ENCODE measurements at regions not wholly inside any gene's neighbourhood (a gene's known extent, or its start where the extent isn't known, plus 50 kb on each side); places are given as distances from the start of the nearest gene placed in this dataset.
"Not testable (repeated sequence)": the region's sequence is repeated elsewhere in the genome, so short reads cannot be mapped to it uniquely, and the experiment has no call there.

GRCh38 chr16:17555176-17555575 lies 84.4 kb upstream of the XYLT1 start:
- Mint-ChIP-seq H3K27me3 (peaks cover 28% of the 10 kb centered on the region), H3K27ac (no peak overlapping the region), H3K4me3 (no peak overlapping the region), H3K36me3 (ENCODE audit: low read depth) (no peaks in the 10 kb centered on the region), H3K9me3 (no peaks in the 10 kb centered on the region), H3K4me1 (peaks cover 12% of the 10 kb centered on the region)
- peak; percentile 38 for ATAC-seq (replicated peaks)

DNA sequence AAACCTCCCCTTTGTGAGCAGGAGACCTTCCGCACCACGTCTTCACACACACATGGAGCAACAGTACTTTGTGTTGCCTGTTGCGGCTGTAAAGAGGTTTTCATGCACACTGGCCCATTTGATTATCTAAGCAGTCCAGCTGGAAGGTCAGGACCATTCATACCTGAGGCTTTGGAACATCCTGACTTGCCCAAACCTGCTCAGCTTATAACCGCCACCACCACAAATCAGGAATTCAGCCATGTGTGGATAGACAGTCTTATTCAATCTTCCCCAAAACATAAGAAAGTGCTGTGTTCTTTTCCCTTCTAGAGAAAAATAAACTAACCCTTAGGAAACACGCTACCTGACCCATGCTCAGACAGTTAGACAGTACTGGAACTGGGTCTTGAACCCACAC lies 81.6 kb upstream of the XYLT1 start:
- Mint-ChIP-seq H3K4me3 (no peak overlapping the region), H3K27ac (no peak overlapping the region), H3K27me3 (peaks cover 17% of the 10 kb centered on the region), H3K36me3 (ENCODE audit: low read depth) (no peaks in the 10 kb centered on the region), H3K4me1 (peaks cover 8% of the 10 kb centered on the region), H3K9me3 (no peaks in the 10 kb centered on the region)
- ATAC-seq (replicated peaks), result no peak

DNA sequence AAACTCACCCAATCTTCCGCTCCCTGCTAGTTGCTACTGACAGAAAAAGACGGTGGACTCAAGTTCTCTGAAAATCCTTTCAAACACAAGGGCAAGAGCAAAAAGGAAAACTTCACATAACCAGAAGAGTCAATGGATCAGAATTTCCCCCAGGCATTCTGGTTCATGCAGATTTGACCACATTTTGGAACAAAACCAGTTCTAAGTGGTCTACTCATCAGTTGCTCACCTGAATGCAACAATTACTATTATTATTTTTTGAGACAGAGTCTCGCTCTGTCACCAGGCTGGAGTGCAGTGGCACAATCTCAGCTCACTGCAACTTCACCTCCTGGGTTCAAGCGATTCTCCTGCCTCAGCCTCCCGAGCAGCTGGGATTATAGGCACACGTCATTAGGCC lies 80.9 kb upstream of the XYLT1 start:
- not testable (repeated sequence) for ATAC-seq (replicated peaks); H3K36me3 Mint-ChIP-seq (ENCODE audit: low read depth); H3K27ac Mint-ChIP-seq; H3K4me1 Mint-ChIP-seq; H3K9me3 Mint-ChIP-seq; H3K4me3 Mint-ChIP-seq
- peaks cover 16% of the 10 kb centered on the region for H3K27me3 Mint-ChIP-seq

GRCh38 chr16:17548825-17549224 lies 78.1 kb upstream of the XYLT1 start:
- peaks cover 3% of the 10 kb centered on the region for H3K9me3 Mint-ChIP-seq

GRCh38 chr16:17544785-17545184 lies 74.0 kb upstream of the XYLT1 start:
- peaks cover 5% of the 10 kb centered on the region for H3K27me3 Mint-ChIP-seq
- no peak overlapping the region for H3K27ac Mint-ChIP-seq
- H3K36me3 Mint-ChIP-seq (ENCODE audit: low read depth), result no peaks in the 10 kb centered on the region
- H3K9me3 Mint-ChIP-seq, result peaks cover 3% of the 10 kb centered on the region
- H3K4me1 Mint-ChIP-seq, result peaks cover 4% of the 10 kb centered on the region
- no peak for ATAC-seq (replicated peaks)
- H3K4me3 Mint-ChIP-seq, result no peak overlapping the region

More at GRCh38 chr16:17548825-17549224, 78.1 kb upstream of the XYLT1 start:
- peak; percentile 93 for ATAC-seq (replicated peaks)
- Mint-ChIP-seq H3K27me3 (peaks cover 9% of the 10 kb centered on the region), H3K4me1 (peaks cover 4% of the 10 kb centered on the region), H3K27ac (peak overlapping the region; percentile 18), H3K36me3 (ENCODE audit: low read depth) (no peaks in the 10 kb centered on the region), H3K4me3 (no peak overlapping the region)

DNA sequence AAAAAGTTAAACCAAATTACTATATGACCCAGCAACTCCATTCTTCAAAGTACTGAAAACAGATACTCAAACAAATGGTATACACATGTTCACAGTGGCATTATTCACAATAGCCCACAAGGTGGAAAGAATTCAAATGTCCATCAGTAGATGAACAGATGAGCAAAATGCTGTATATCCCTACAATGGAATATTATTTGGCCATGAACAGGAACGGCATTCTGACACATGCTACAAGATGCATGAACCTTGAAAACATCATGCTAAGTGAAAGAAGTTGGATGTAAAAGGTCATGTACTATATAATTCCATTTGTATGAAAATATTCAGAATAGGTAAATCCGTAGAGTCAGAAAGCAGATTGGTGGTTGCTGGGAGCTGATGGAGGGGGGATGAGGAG lies 73.5 kb upstream of the XYLT1 start:
- ATAC-seq (replicated peaks), result no peak
- no peak overlapping the region for H3K27ac Mint-ChIP-seq
- no peak overlapping the region for H3K4me3 Mint-ChIP-seq
- H3K4me1 Mint-ChIP-seq, result peaks cover 4% of the 10 kb centered on the region
- H3K9me3 Mint-ChIP-seq, result peaks cover 3% of the 10 kb centered on the region
- no peaks in the 10 kb centered on the region for H3K36me3 Mint-ChIP-seq (ENCODE audit: low read depth)
- H3K27me3 Mint-ChIP-seq, result peaks cover 8% of the 10 kb centered on the region

- H3K27me3 Mint-ChIP-seq, result peaks cover 8% of the 10 kb centered on the region
- H3K9me3 Mint-ChIP-seq, result peaks cover 3% of the 10 kb centered on the region
- H3K27ac Mint-ChIP-seq, result no peak overlapping the region
- no peaks in the 10 kb centered on the region for H3K4me1 Mint-ChIP-seq
- no peak for ATAC-seq (replicated peaks)
- H3K36me3 Mint-ChIP-seq (ENCODE audit: low read depth), result no peaks in the 10 kb centered on the region
- H3K4me3 Mint-ChIP-seq, result no peak overlapping the region
Measured at GRCh38 chr16:17543073-17543472, 72.3 kb upstream of the XYLT1 start.

DNA sequence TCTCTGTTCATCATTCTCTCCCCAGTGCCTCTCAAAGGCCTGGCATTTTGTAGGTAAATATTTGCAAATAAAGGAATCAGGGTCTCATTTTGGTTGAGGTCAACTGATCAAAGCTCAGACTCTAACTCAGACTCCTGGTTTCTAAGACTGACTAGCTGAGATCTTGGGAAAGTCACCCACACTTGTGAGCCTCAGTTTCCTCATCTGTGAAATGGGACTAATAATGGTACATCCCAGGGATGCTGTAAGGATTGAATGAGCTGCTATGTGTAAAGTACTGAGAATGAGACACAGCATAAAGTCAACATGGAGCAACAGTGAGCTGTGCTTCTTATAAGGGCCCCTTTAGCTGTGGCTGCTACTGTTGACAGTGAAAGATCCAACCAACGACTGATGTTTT lies 70.6 kb upstream of the XYLT1 start:
- no peaks in the 10 kb centered on the region for H3K4me1 Mint-ChIP-seq
- ATAC-seq (replicated peaks), result no peak
- peaks cover 3% of the 10 kb centered on the region for H3K9me3 Mint-ChIP-seq
- H3K36me3 Mint-ChIP-seq (ENCODE audit: low read depth), result no peaks in the 10 kb centered on the region
- peaks cover 8% of the 10 kb centered on the region for H3K27me3 Mint-ChIP-seq
- H3K27ac Mint-ChIP-seq, result no peak overlapping the region
- no peak overlapping the region for H3K4me3 Mint-ChIP-seq

DNA sequence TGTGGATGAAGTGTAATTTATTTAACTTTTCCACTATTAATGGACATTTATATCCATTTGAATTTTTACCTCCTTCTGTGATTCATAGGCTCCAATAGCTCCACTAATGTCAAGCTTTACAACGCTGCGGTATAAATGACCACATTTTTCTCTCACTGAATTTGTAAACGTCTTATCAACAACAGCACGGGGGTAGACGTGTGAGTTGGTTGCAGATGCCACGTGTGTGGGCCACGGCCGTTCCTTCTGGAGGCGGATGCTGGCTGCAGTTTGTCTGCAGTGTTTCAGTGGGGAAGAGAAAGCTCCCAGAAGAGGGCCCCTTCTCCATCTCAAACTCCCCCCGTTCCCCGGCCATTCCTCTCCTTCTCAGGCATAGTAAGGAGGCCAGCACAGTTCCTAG lies 68.2 kb upstream of the XYLT1 start:
- no peaks in the 10 kb centered on the region for H3K36me3 Mint-ChIP-seq (ENCODE audit: low read depth)
- H3K4me1 Mint-ChIP-seq, result no peaks in the 10 kb centered on the region
- H3K9me3 Mint-ChIP-seq, result no peaks in the 10 kb centered on the region
- no peak overlapping the region for H3K4me3 Mint-ChIP-seq
- ATAC-seq (replicated peaks), result no peak
- peaks cover 11% of the 10 kb centered on the region for H3K27me3 Mint-ChIP-seq
- H3K27ac Mint-ChIP-seq, result no peak overlapping the region

GRCh38 chr16:17532338-17532995 lies 61.7 kb upstream of the XYLT1 start:
- Mint-ChIP-seq H3K9me3 (no peaks in the 10 kb centered on the region), H3K4me3 (no peak overlapping the region), H3K36me3 (ENCODE audit: low read depth) (no peaks in the 10 kb centered on the region), H3K27ac (no peak overlapping the region), H3K27me3 (peaks cover 3% of the 10 kb centered on the region), H3K4me1 (peaks cover 14% of the 10 kb centered on the region)
- ATAC-seq (replicated peaks), result no peak

DNA sequence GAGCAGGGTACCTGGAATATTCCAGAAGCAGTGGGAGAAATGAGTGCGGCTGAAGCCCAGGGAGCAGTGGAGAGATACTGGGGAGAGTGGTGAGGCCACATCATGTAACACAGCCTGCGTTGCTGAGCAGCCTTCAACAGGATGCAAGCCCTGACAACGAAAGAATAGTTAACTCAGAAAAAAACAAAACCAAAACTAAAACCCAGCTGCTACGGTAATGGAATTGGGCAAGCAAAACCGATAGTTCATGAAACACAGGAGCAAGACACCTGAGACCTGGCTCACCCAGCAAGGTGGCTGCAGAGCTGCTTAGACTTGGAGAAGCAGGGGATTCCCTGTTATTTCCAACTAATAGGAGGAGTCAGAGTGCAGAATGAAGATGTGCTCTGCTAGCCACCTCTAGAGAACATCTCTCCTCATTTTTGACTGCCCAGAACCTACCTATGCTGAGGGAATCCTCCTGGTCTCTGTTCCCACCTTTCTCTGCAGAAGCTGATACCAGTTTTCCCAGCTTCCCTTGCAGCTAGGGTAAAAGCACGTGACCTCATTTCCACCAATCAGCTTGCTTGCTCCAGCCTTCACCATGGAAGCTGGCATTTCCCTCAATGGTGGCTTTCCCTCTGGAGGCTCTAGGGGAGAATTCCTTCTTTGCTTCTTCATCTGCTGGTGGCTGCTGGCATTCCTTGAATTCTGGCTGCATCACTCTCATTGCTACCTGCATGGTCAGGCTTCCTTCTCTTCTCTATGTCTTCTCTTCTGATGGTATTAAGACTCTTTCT lies 59.4 kb upstream of the XYLT1 start:
- Mint-ChIP-seq H3K27ac (peak overlapping the region; percentile 67), H3K36me3 (ENCODE audit: low read depth) (no peaks in the 10 kb centered on the region), H3K4me3 (peak overlapping the region; percentile 78), H3K4me1 (peaks cover 16% of the 10 kb centered on the region), H3K27me3 (no peaks in the 10 kb centered on the region), H3K9me3 (no peaks in the 10 kb centered on the region)
- ATAC-seq (replicated peaks), result peak; percentile 93

GRCh38 chr16:17526956-17527937 lies 56.5 kb upstream of the XYLT1 start:
- no peaks in the 10 kb centered on the region for H3K9me3 Mint-ChIP-seq
- ATAC-seq (replicated peaks), result no peak
- H3K36me3 Mint-ChIP-seq (ENCODE audit: low read depth), result no peaks in the 10 kb centered on the region
- H3K27me3 Mint-ChIP-seq, result no peaks in the 10 kb centered on the region
- peaks cover 16% of the 10 kb centered on the region for H3K4me1 Mint-ChIP-seq
- H3K27ac Mint-ChIP-seq, result peak overlapping the region; percentile 67
- H3K4me3 Mint-ChIP-seq, result no peak overlapping the region

GRCh38 chr16:17524656-17525055 lies 53.9 kb upstream of the XYLT1 start:
- no peak for ATAC-seq (replicated peaks)

GRCh38 chr16:17520561-17520960 lies 49.8 kb upstream of the XYLT1 start:
- H3K4me3 Mint-ChIP-seq, result no peak overlapping the region
- no peaks in the 10 kb centered on the region for H3K9me3 Mint-ChIP-seq

More at GRCh38 chr16:17524656-17525055, 53.9 kb upstream of the XYLT1 start:
- H3K36me3 Mint-ChIP-seq (ENCODE audit: low read depth), result no peaks in the 10 kb centered on the region
- peaks cover 9% of the 10 kb centered on the region for H3K4me1 Mint-ChIP-seq
- no peak overlapping the region for H3K27ac Mint-ChIP-seq
- H3K4me3 Mint-ChIP-seq, result no peak overlapping the region
- peaks cover 6% of the 10 kb centered on the region for H3K27me3 Mint-ChIP-seq
- no peaks in the 10 kb centered on the region for H3K9me3 Mint-ChIP-seq

More at GRCh38 chr16:17520561-17520960, 49.8 kb upstream of the XYLT1 start:
- H3K27me3 Mint-ChIP-seq, result peaks cover 10% of the 10 kb centered on the region
- ATAC-seq (replicated peaks), result no peak
- H3K4me1 Mint-ChIP-seq, result no peaks in the 10 kb centered on the region
- no peaks in the 10 kb centered on the region for H3K36me3 Mint-ChIP-seq (ENCODE audit: low read depth)
- no peak overlapping the region for H3K27ac Mint-ChIP-seq

All from activated T-helper 17 cell treated with anti-CD3 and anti-CD28 coated beads, Interleukin-2, amount 50 U/mL, for 72 hours (primary cell).